Panc1 (cell line): ENCODE measurements at regions not wholly inside any gene's neighbourhood (a gene's known extent, or its start where the extent isn't known, plus 50 kb on each side); places are given as distances from the start of the nearest gene placed in this dataset.

Source experiments
- ATAC-seq: fragments of 200-7000 bp; cut with Tn5 transposase; 2 replicates; pipeline ENCODE4 v1.9.1; 2020; ENCODE audit warnings: mild to moderate bottlenecking, moderate library complexity
- BruUV-seq: library from RNA; stranded (reverse); fragments of 400-500 nt; replicated peaks from 2 replicates; lab custom pipeline; 2021; lab: Mats Ljungman, UMichigan
- CTCF ChIA-PET: fragments of 300-600 bp; sonication (Branson Sonifier 250); formaldehyde crosslinking; loops from one replicate; lab custom pipeline; 2022; ENCODE audit warnings: antibody characterized with exemption; lab: Charles Lee
- POLR2A ChIA-PET: fragments of 300-600 bp; sonication (Branson Sonifier 250); formaldehyde crosslinking; loops from one replicate; lab custom pipeline; 2022; ENCODE audit warnings: antibody characterized with exemption; lab: Charles Lee
- DNase-seq: peaks from one replicate; pipeline ENCODE4 v3.0.0-alpha.2; 2010; ENCODE audit warnings: low read depth, low spot score
- H3K27ac ChIP-seq: 2 replicates; pipeline ENCODE4 v1.5.1; 2011; ENCODE audit warnings: mild to moderate bottlenecking, low read length, inconsistent platforms
- H3K27me3 ChIP-seq: fragments of 200-500 bp; sonication (Bioruptor generic); 2 replicates; pipeline ENCODE4 v1.6.0; 2014; ENCODE audit warnings: low read length, inconsistent platforms; ENCODE audit not compliant: control insufficient read depth, insufficient read depth
- H3K36me3 ChIP-seq: fragments of 200-500 bp; sonication (Bioruptor generic); 2 replicates; pipeline ENCODE4 v1.5.1; 2014; ENCODE audit warnings: inconsistent platforms, mild to moderate bottlenecking, low read length, moderate library complexity; ENCODE audit not compliant: control insufficient read depth, insufficient read depth
- H3K4me1 ChIP-seq: 2 replicates; pipeline ENCODE4 v1.5.1; 2011; ENCODE audit warnings: inconsistent platforms, mild to moderate bottlenecking, low read length, moderate library complexity; ENCODE audit not compliant: control insufficient read depth, insufficient read depth
- H3K4me3 ChIP-seq, 2 experiments: 2 replicates each; pipeline ENCODE4 v1.5.1; 2011 to 2012; ENCODE audit warnings: low read depth in 2 of 2, low read length in 2 of 2, mild to moderate bottlenecking in 2 of 2, inconsistent platforms in 1 of 2, moderate library complexity in 1 of 2
- H3K9me3 ChIP-seq: fragments of 200-500 bp; sonication (Bioruptor generic); 2 replicates; pipeline ENCODE4 v1.5.1; 2014; ENCODE audit warnings: low read depth, mild to moderate bottlenecking, inconsistent platforms, low read length, moderate library complexity; ENCODE audit not compliant: control insufficient read depth, insufficient read depth
- CTCF ChIP-seq: fragments of 450-650 bp; IDR thresholded peaks from 2 replicates; pipeline ENCODE4 v1.5.1; 2017; ENCODE audit warnings: mild to moderate bottlenecking
- POLR2AphosphoS5 ChIP-seq: IDR thresholded peaks from 2 replicates; pipeline ENCODE4 v1.6.1; 2012; ENCODE audit warnings: mild to moderate bottlenecking, low read depth, low read length, moderate library complexity
- REST ChIP-seq, 2 experiments: IDR thresholded peaks; 2 replicates each; pipeline ENCODE4 v1.6.1; 2011 to 2012; ENCODE audit warnings: low read depth in 2 of 2, control low read depth in 1 of 2, low read length in 1 of 2, mild to moderate bottlenecking in 1 of 2, moderate library complexity in 1 of 2; ENCODE audit not compliant: insufficient read depth in 1 of 2
- SIN3A ChIP-seq: IDR thresholded peaks from 2 replicates; pipeline ENCODE4 v1.6.1; 2012; ENCODE audit warnings: low read depth, mild to moderate bottlenecking, low read length, moderate library complexity, borderline replicate concordance; ENCODE audit not compliant: insufficient read depth
- TCF7L2 ChIP-seq: IDR thresholded peaks from 2 replicates; pipeline ENCODE4 v1.6.1; 2011; ENCODE audit warnings: mild to moderate bottlenecking, low read depth, low read length, inconsistent platforms
- in situ Hi-C: cut with HindIII; loops from 2 replicates; pipeline ENCODE4 v1.10.0; 2016; ENCODE audit warnings: low sequenced_read_pairs, low pct_unique_long_range_greater_than_20kb
- intact Hi-C: fragments of 100-400 bp; cut with micrococcal nuclease; formaldehyde crosslinking; loops from one replicate; pipeline ENCODE4 v1.10.0; 2022; ENCODE audit not compliant: unreplicated experiment

GRCh38 chr5:159414021-159414420, 83.7 kb upstream of the IL12B start:
- no TSS peak for BruUV-seq

GRCh38 chr5:159415301-159415937, 85.1 kb upstream of the IL12B start:
- intact Hi-C loops (no loop called here), in situ Hi-C loops (no loop called here)
- Histone ChIP-seq H3K27me3 (no peaks in the 10 kb centered on the region), H3K36me3 (no peaks in the 10 kb centered on the region), H3K27ac (no peak overlapping the region), H3K4me3 (no peak overlapping the region), H3K9me3 (no peaks in the 10 kb centered on the region), H3K4me1 (no peaks in the 10 kb centered on the region)
- ChIA-PET POLR2A (no interaction called here), CTCF (no interaction called here)
- DNase-seq (no peak), ATAC-seq (no peak)
- no TSS peak for BruUV-seq
- TF ChIP-seq SIN3A (no peak), CTCF (no peak), TCF7L2 (no peak), REST (IDR thresholded peaks at IDR 0.05; ENCODE audit: insufficient read depth in 1 of 2, low read depth in 2 of 2, low read length in 1 of 2) (no peak), POLR2AphosphoS5 (no peak)

More at GRCh38 chr5:159414021-159414420, 83.7 kb upstream of the IL12B start:
- DNase-seq, result no peak
- Histone ChIP-seq H3K4me1 (no peaks in the 10 kb centered on the region), H3K27ac (no peak overlapping the region), H3K27me3 (no peaks in the 10 kb centered on the region), H3K4me3 (no peak overlapping the region), H3K9me3 (no peaks in the 10 kb centered on the region), H3K36me3 (no peaks in the 10 kb centered on the region)
- ChIA-PET POLR2A (no interaction called here), CTCF (no interaction called here)
- ATAC-seq, result no peak
- TF ChIP-seq CTCF, result no peak
- no peak for TF ChIP-seq TCF7L2
- no peak for TF ChIP-seq POLR2AphosphoS5
- TF ChIP-seq SIN3A, result no peak
- TF ChIP-seq REST (IDR thresholded peaks at IDR 0.05; ENCODE audit: insufficient read depth in 1 of 2, low read depth in 2 of 2, low read length in 1 of 2), result no peak
- intact Hi-C loops (no loop called here), in situ Hi-C loops (no loop called here)
